DOHH2 (cell line): ENCODE measurements at regions not wholly inside any gene's neighbourhood (a gene's known extent, or its start where the extent isn't known, plus 50 kb on each side); places are given as distances from the start of the nearest gene placed in this dataset.

Experiments used
- H3F3A ChIP-seq: fragments of 200-600 bp; sonication (generic), shearing (Covaris generic); 2 replicates; pipeline ENCODE4 v1.6.0; 2016; ENCODE audit warnings: antibody characterized with exemption, mild to moderate bottlenecking; ENCODE audit not compliant: control insufficient read depth, insufficient read depth
- H3K27ac ChIP-seq: fragments of 200-600 bp; sonication (generic); 2 replicates; pipeline ENCODE4 v1.5.1; 2014; ENCODE audit warnings: low read depth, mild to moderate bottlenecking, low read length, moderate library complexity
- H3K27me3 ChIP-seq: fragments of 200-600 bp; sonication (generic); 2 replicates; pipeline ENCODE4 v1.6.1; 2014; ENCODE audit warnings: mild to moderate bottlenecking, low read length, mixed read lengths; ENCODE audit not compliant: control insufficient read depth
- H3K36me3 ChIP-seq: fragments of 200-600 bp; sonication (generic); 2 replicates; pipeline ENCODE4 v1.6.1; 2014; ENCODE audit warnings: mild to moderate bottlenecking, low read length, moderate library complexity, mixed read lengths; ENCODE audit not compliant: control insufficient read depth
- H3K4me1 ChIP-seq: fragments of 200-600 bp; sonication (generic); 2 replicates; pipeline ENCODE4 v1.6.1; 2014; ENCODE audit warnings: mild to moderate bottlenecking, low read length, mixed read lengths; ENCODE audit not compliant: control insufficient read depth
- H3K4me2 ChIP-seq: fragments of 200-600 bp; sonication (generic); 2 replicates; pipeline ENCODE4 v1.6.0; 2014; ENCODE audit warnings: mild to moderate bottlenecking, low read length, moderate library complexity
- H3K4me3 ChIP-seq: fragments of 200-600 bp; sonication (generic); 2 replicates; pipeline ENCODE4 v1.5.1; 2014; ENCODE audit warnings: mild to moderate bottlenecking, low read length, mixed read lengths
- H3K79me2 ChIP-seq: fragments of 200-600 bp; sonication (generic); 2 replicates; pipeline ENCODE4 v1.6.1; 2014; ENCODE audit warnings: mild to moderate bottlenecking, low read length, mixed read lengths; ENCODE audit not compliant: control insufficient read depth
- H3K9me2 ChIP-seq: fragments of 200-600 bp; sonication (generic); replicated peaks from 2 replicates; pipeline ENCODE4 v1.6.1; 2014; ENCODE audit warnings: mild to moderate bottlenecking, low read length, mixed read lengths; ENCODE audit not compliant: control insufficient read depth
- H3K9me3 ChIP-seq: fragments of 200-600 bp; sonication (generic); 2 replicates; pipeline ENCODE4 v1.6.1; 2014; ENCODE audit warnings: antibody characterized with exemption, low read length, mixed read lengths; ENCODE audit not compliant: control insufficient read depth, insufficient read depth
- H4K20me1 ChIP-seq: fragments of 200-600 bp; sonication (generic); 2 replicates; pipeline ENCODE4 v1.6.0; 2014; ENCODE audit warnings: low read depth, mild to moderate bottlenecking, antibody characterized with exemption, low read length, moderate library complexity; ENCODE audit not compliant: control insufficient read depth, insufficient read depth
- EZH2phosphoT487 ChIP-seq: fragments of 200-600 bp; sonication (generic); IDR thresholded peaks from 2 replicates; pipeline ENCODE4 v1.6.1; 2017; ENCODE audit warnings: borderline replicate concordance, mild to moderate bottlenecking, antibody characterized with exemption, low read length, moderate library complexity, mixed read lengths
- TF ChIP-seq, protein P1 (sequence below): fragments of 200-600 bp; sonication (generic); IDR thresholded peaks from one replicate; pipeline ENCODE4 v1.5.1; 2014; ENCODE audit warnings: antibody characterized with exemption, mild to moderate bottlenecking, low read depth, low read length; ENCODE audit not compliant: poor library complexity, severe bottlenecking

DNA sequence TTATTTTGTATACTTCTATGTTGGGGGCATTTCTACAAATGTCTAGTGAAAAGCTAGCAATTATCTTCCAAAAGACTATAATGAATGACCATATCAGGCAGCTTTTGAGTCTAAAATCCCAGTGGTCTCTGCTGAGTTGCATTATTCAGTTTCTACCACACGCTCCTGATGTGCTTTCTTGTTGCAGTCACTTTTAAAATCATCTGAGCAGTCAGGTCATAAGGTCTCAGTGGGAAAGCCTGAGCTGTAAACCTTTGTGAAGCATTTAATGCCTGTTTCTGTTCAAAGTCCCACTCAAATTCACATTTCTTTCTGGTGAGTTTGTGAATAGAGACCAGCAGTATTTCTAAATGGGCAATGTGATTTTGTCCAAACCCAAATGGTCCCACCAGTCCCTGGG, 1681.5 kb downstream of the HACE1 start:
- no peak overlapping the region for H3K4me3 ChIP-seq
- no peak overlapping the region for H3K27ac ChIP-seq
- H3K9me3 ChIP-seq = no peaks in the 10 kb centered on the region
- no peak overlapping the region for H3K4me2 ChIP-seq
- H3K79me2 ChIP-seq = no peaks in the 10 kb centered on the region
- H4K20me1 ChIP-seq = no peaks in the 10 kb centered on the region
- TF ChIP-seq EZH2phosphoT487 = no peak
- TF ChIP-seq, protein P1, sequence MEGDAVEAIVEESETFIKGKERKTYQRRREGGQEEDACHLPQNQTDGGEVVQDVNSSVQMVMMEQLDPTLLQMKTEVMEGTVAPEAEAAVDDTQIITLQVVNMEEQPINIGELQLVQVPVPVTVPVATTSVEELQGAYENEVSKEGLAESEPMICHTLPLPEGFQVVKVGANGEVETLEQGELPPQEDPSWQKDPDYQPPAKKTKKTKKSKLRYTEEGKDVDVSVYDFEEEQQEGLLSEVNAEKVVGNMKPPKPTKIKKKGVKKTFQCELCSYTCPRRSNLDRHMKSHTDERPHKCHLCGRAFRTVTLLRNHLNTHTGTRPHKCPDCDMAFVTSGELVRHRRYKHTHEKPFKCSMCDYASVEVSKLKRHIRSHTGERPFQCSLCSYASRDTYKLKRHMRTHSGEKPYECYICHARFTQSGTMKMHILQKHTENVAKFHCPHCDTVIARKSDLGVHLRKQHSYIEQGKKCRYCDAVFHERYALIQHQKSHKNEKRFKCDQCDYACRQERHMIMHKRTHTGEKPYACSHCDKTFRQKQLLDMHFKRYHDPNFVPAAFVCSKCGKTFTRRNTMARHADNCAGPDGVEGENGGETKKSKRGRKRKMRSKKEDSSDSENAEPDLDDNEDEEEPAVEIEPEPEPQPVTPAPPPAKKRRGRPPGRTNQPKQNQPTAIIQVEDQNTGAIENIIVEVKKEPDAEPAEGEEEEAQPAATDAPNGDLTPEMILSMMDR = no peak
- no peaks in the 10 kb centered on the region for H3K36me3 ChIP-seq
- no peaks in the 10 kb centered on the region for H3F3A ChIP-seq
- H3K9me2 ChIP-seq = no peaks in the 10 kb centered on the region
- no peaks in the 10 kb centered on the region for H3K27me3 ChIP-seq
- no peaks in the 10 kb centered on the region for H3K4me1 ChIP-seq

GRCh38 chr6:103177791-103178190, 1681.9 kb downstream of the HACE1 start:
- H3K79me2 ChIP-seq = no peaks in the 10 kb centered on the region
- H3K27me3 ChIP-seq = no peaks in the 10 kb centered on the region
- no peaks in the 10 kb centered on the region for H3K4me1 ChIP-seq
- H3K4me2 ChIP-seq = no peak overlapping the region
- no peaks in the 10 kb centered on the region for H3F3A ChIP-seq
- no peaks in the 10 kb centered on the region for H4K20me1 ChIP-seq
- no peaks in the 10 kb centered on the region for H3K9me2 ChIP-seq
- H3K27ac ChIP-seq = no peak overlapping the region
- TF ChIP-seq, protein P1 = no peak
- no peak for TF ChIP-seq EZH2phosphoT487
- H3K4me3 ChIP-seq = no peak overlapping the region
- no peaks in the 10 kb centered on the region for H3K36me3 ChIP-seq
- H3K9me3 ChIP-seq = no peaks in the 10 kb centered on the region

DNA sequence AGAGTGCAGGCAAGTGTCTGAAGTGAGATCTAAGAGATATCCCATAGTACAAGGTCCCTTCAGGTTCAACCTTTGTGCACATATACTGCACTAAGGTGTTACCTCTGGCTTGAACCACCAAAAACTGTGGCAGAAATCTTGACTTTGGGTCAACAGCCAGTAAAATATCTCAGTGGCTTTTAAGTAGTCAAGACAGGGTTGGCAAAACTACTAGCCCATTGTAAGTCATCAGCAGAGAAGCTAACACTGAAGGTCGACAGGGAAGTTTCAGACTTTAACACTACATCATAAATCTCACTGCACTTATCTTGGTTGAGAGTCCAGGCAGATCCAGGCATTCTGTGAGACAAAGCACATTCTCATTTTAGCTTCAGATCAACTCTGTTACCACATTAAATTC, 1684.7 kb downstream of the HACE1 start:
- Histone ChIP-seq H3F3A (no peaks in the 10 kb centered on the region), H3K27ac (no peak overlapping the region), H3K36me3 (no peaks in the 10 kb centered on the region), H4K20me1 (no peaks in the 10 kb centered on the region), H3K79me2 (no peaks in the 10 kb centered on the region), H3K9me3 (no peaks in the 10 kb centered on the region), H3K9me2 (no peaks in the 10 kb centered on the region), H3K27me3 (no peaks in the 10 kb centered on the region), H3K4me3 (no peak overlapping the region), H3K4me2 (no peak overlapping the region), H3K4me1 (no peaks in the 10 kb centered on the region)
- TF ChIP-seq EZH2phosphoT487 = no peak
- TF ChIP-seq, protein P1 = no peak
